GM12878 (cell line): ENCODE measurements at regions not wholly inside any gene's neighbourhood (a gene's known extent, or its start where the extent isn't known, plus 50 kb on each side); places are given as distances from the start of the nearest gene placed in this dataset.
A peak's percentile ranks its signal among the peaks of the same experiment; 100 is the strongest.

Source experiments
- BACH1 ChIP-seq: fragments of 450-650 bp; IDR thresholded peaks from 2 replicates; pipeline ENCODE4 v1.6.1; 2017; ENCODE audit warnings: mild to moderate bottlenecking, borderline replicate concordance
- CTCF ChIP-seq, 3 experiments: IDR thresholded peaks in 2 of 3; conservative IDR thresholded peaks in 1 of 3; 2 replicates each; pipeline ENCODE4 v1.5.1; 2011; ENCODE audit warnings: low read depth in 3 of 3, low read length in 3 of 3, mild to moderate bottlenecking in 3 of 3, control low read depth in 2 of 3, moderate library complexity in 2 of 3, inconsistent platforms in 1 of 3, mixed read lengths in 1 of 3; ENCODE audit not compliant: control insufficient read depth in 2 of 3, insufficient read depth in 1 of 3; ENCODE audit errors: extremely low read depth in 1 of 3
- EP300 ChIP-seq, 2 experiments: fragments of 150-350 bp in 1 of 2; IDR thresholded peaks; 2 replicates each; pipeline ENCODE4 v1.6.1; 2011 to 2012; ENCODE audit warnings: low read depth in 2 of 2, low read length in 2 of 2, borderline replicate concordance in 1 of 2, improper control_type of control experiment in 1 of 2, inconsistent platforms in 1 of 2; ENCODE audit not compliant: control insufficient read depth in 1 of 2
- ETV6 ChIP-seq, 2 experiments: fragments of 450-650 bp in 1 of 2; IDR thresholded peaks in 1 of 2; conservative IDR thresholded peaks in 1 of 2; 2 replicates each; pipeline ENCODE4 v1.6.1; 2014; ENCODE audit warnings: antibody characterized with exemption in 1 of 2, borderline replicate concordance in 1 of 2, low read depth in 1 of 2, mild to moderate bottlenecking in 1 of 2, moderate library complexity in 1 of 2
- FOXK2 ChIP-seq: fragments of 450-650 bp; IDR thresholded peaks from 2 replicates; pipeline ENCODE4 v1.6.1; 2017; ENCODE audit warnings: mild to moderate bottlenecking, moderate library complexity
- GABPA ChIP-seq: IDR thresholded peaks from 2 replicates; pipeline ENCODE4 v1.6.1; 2014; ENCODE audit warnings: antibody characterized with exemption, low read depth, mild to moderate bottlenecking, inconsistent platforms
- IKZF1 ChIP-seq: fragments of 450-650 bp; conservative IDR thresholded peaks from 2 replicates; pipeline ENCODE4 v1.6.1; 2017; ENCODE audit warnings: antibody characterized with exemption, mild to moderate bottlenecking
- LARP7 ChIP-seq: fragments of 450-650 bp; IDR thresholded peaks from 2 replicates; pipeline ENCODE4 v1.6.1; 2017; ENCODE audit warnings: mild to moderate bottlenecking
- MEF2A ChIP-seq: IDR thresholded peaks from 2 replicates; pipeline ENCODE4 v1.6.1; 2011; ENCODE audit warnings: low read depth, mild to moderate bottlenecking, low read length, moderate library complexity; ENCODE audit not compliant: insufficient read depth
- MTA3 ChIP-seq: IDR thresholded peaks from 2 replicates; pipeline ENCODE4 v1.6.1; 2012; ENCODE audit warnings: low read length, inconsistent platforms, borderline replicate concordance
- NFXL1 ChIP-seq: fragments of 450-650 bp; IDR thresholded peaks from 2 replicates; pipeline ENCODE4 v1.6.1; 2017; ENCODE audit warnings: antibody characterized with exemption, mild to moderate bottlenecking, borderline replicate concordance
- NKRF ChIP-seq: fragments of 450-650 bp; conservative IDR thresholded peaks from 2 replicates; pipeline ENCODE4 v1.6.1; 2017; ENCODE audit warnings: mild to moderate bottlenecking, moderate library complexity
- NR2C2 ChIP-seq: IDR thresholded peaks from 2 replicates; pipeline ENCODE4 v1.6.1; 2011; ENCODE audit warnings: borderline replicate concordance, low read depth; ENCODE audit not compliant: control insufficient read depth, insufficient read length
- PAX5 ChIP-seq: IDR thresholded peaks from 2 replicates; pipeline ENCODE4 v1.6.1; 2011; ENCODE audit warnings: low read depth, low read length, borderline replicate concordance
- PAX8 ChIP-seq: fragments of 450-650 bp; IDR thresholded peaks from 2 replicates; pipeline ENCODE4 v1.6.1; 2017; ENCODE audit warnings: mild to moderate bottlenecking, moderate library complexity
- POLR2A ChIP-seq: IDR thresholded peaks from 2 replicates; pipeline ENCODE4 v1.6.1; 2011; ENCODE audit warnings: low read depth, mild to moderate bottlenecking, low read length
- POLR2AphosphoS2 ChIP-seq: IDR thresholded peaks from 2 replicates; pipeline ENCODE4 v1.6.1; 2011; ENCODE audit warnings: low read depth, mild to moderate bottlenecking, low read length, improper control_type of control experiment, moderate library complexity
- SKIL ChIP-seq: fragments of 450-650 bp; IDR thresholded peaks from 2 replicates; pipeline ENCODE4 v1.6.1; 2017; ENCODE audit warnings: mild to moderate bottlenecking, low read depth, inconsistent platforms; ENCODE audit not compliant: poor library complexity, severe bottlenecking
- SPI1 ChIP-seq: IDR thresholded peaks from 2 replicates; pipeline ENCODE4 v1.6.1; 2011; ENCODE audit warnings: low read depth, mild to moderate bottlenecking, low read length, moderate library complexity, borderline replicate concordance; ENCODE audit not compliant: insufficient read depth
- SREBF1 ChIP-seq: IDR thresholded peaks from 2 replicates; pipeline ENCODE4 v1.6.1; 2012; ENCODE audit warnings: mild to moderate bottlenecking, low read length
- TCF7 ChIP-seq: IDR thresholded peaks from 2 replicates; pipeline ENCODE4 v1.6.1; 2014; ENCODE audit warnings: antibody characterized with exemption, borderline replicate concordance
- ZBTB4 ChIP-seq: fragments of 450-650 bp; formaldehyde crosslinking; IDR thresholded peaks from 2 replicates; pipeline ENCODE4 v1.4.0; 2022; ENCODE audit warnings: mild to moderate bottlenecking, moderate library complexity

- TF ChIP-seq CTCF (IDR thresholded peaks at IDR 0.05 in 2 of 3, conservative IDR thresholded peaks at IDR 0.05 in 1 of 3; ENCODE audit: control insufficient read depth in 2 of 3, extremely low read depth in 1 of 3, insufficient read depth in 1 of 3, low read depth in 3 of 3, low read length in 3 of 3), result peak in 2 of 3 experiments; percentile 6 to 28; a peak in 2 of 6 replicates
- TF ChIP-seq BACH1, result no peak
- TF ChIP-seq ZBTB4 (CRISPR knock-in tag), result no peak
- no peak for TF ChIP-seq SPI1
- no peak for TF ChIP-seq POLR2A
- TF ChIP-seq MEF2A, result peak; percentile 87
- no peak for TF ChIP-seq SREBF1
- peak; percentile 99 for TF ChIP-seq MTA3
- TF ChIP-seq NR2C2, result no peak
- TF ChIP-seq IKZF1, result peak; percentile 96
- no peak for TF ChIP-seq NKRF
- TF ChIP-seq GABPA, result peak; percentile 71
- no peak for TF ChIP-seq NFXL1
- 0 out of 2 replicates have a peak, but pooled peaks have one; percentile 43 for TF ChIP-seq TCF7
- no peak for TF ChIP-seq POLR2AphosphoS2
- TF ChIP-seq LARP7, result no peak
- no peak for TF ChIP-seq PAX8
- TF ChIP-seq PAX5, result 0 out of 2 replicates have a peak, but pooled peaks have one; percentile 48
- TF ChIP-seq SKIL, result peak; percentile 80
- no peak for TF ChIP-seq FOXK2
- TF ChIP-seq EP300 (IDR thresholded peaks at IDR 0.05; ENCODE audit: borderline replicate concordance in 1 of 2, control insufficient read depth in 1 of 2, low read depth in 2 of 2, low read length in 2 of 2), result peak in 1 of 2 experiments; percentile 87; a peak in 3 of 4 replicates
- peak in 1 of 2 experiments; percentile 67; a peak in 1 of 4 replicates for TF ChIP-seq ETV6 (conservative IDR thresholded peaks at IDR 0.05 in 1 of 2, IDR thresholded peaks at IDR 0.05 in 1 of 2; ENCODE audit: borderline replicate concordance in 1 of 2, low read depth in 1 of 2)
Measured at GRCh38 chr9:68653141-68653595, 51.9 kb upstream of the PIP5K1B start (continued).
